Lower lobe of right lung (tissue), 2 donors: ENCODE measurements at regions not wholly inside any gene's neighbourhood (a gene's known extent, or its start where the extent isn't known, plus 50 kb on each side); places are given as distances from the start of the nearest gene placed in this dataset.

ENCODE experiments used
- ATAC-seq, 2 donors: fragments of 200-7000 bp; cut with Tn5 transposase; one replicate each; pipeline ENCODE4 v1.9.1; 2020 to 2022; ENCODE audit warnings: mild to moderate bottlenecking in 2 of 2, moderate library complexity in 2 of 2
- DNase-seq: peaks from one replicate; pipeline ENCODE4 v3.0.0-alpha.2; 2020
- H3K27ac ChIP-seq: fragments of 200-600 bp; one replicate; pipeline ENCODE4 v1.8.0; 2022
- H3K27me3 ChIP-seq: fragments of 200-600 bp; one replicate; pipeline ENCODE4 v1.8.0; 2022; ENCODE audit warnings: low read depth
- H3K36me3 ChIP-seq: fragments of 200-600 bp; one replicate; pipeline ENCODE4 v1.8.0; 2022; ENCODE audit warnings: mild to moderate bottlenecking
- H3K4me1 ChIP-seq: fragments of 200-600 bp; one replicate; pipeline ENCODE4 v1.8.0; 2022
- H3K4me3 ChIP-seq: fragments of 200-600 bp; one replicate; pipeline ENCODE4 v1.8.0; 2022; ENCODE audit warnings: mild to moderate bottlenecking
- H3K9me3 ChIP-seq: fragments of 200-600 bp; one replicate; pipeline ENCODE4 v1.8.0; 2022
- CTCF ChIP-seq: fragments of 200-600 bp; IDR thresholded peaks from one replicate; pipeline ENCODE4 v1.8.0; 2022; ENCODE audit warnings: antibody characterized with exemption, mild to moderate bottlenecking
- intact Hi-C: fragments of 100-400 bp; cut with DNase I; formaldehyde crosslinking; loops from one replicate; pipeline ENCODE4 v1.11.0; 2022
- donor health status: DM: no; HTN: yes; CAD: no; lungs with severe emphysema.

GRCh38 chr21:16504281-16504680, 774.5 kb downstream of the USP25 start:
- Histone ChIP-seq H3K4me1 (no peaks in the 10 kb centered on the region), H3K27me3 (no peaks in the 10 kb centered on the region), H3K27ac (no peak overlapping the region), H3K36me3 (no peaks in the 10 kb centered on the region), H3K4me3 (no peak overlapping the region), H3K9me3 (no peaks in the 10 kb centered on the region)
- no peak for TF ChIP-seq CTCF
- no peak for DNase-seq
- intact Hi-C loops, result no loop called here
- no peak for ATAC-seq

- DNase-seq, result no peak
- no peak for TF ChIP-seq CTCF
- no peak for ATAC-seq
- intact Hi-C loops, result no loop called here
- no peaks in the 10 kb centered on the region for H3K4me1 ChIP-seq
- H3K27me3 ChIP-seq, result no peaks in the 10 kb centered on the region
- H3K27ac ChIP-seq, result no peak overlapping the region
- H3K36me3 ChIP-seq, result no peaks in the 10 kb centered on the region
- no peak overlapping the region for H3K4me3 ChIP-seq
- no peaks in the 10 kb centered on the region for H3K9me3 ChIP-seq
Measured at GRCh38 chr21:16504766-16505165, 775.0 kb downstream of the USP25 start.

- Histone ChIP-seq H3K27me3 (no peaks in the 10 kb centered on the region), H3K9me3 (no peaks in the 10 kb centered on the region), H3K36me3 (no peaks in the 10 kb centered on the region), H3K4me3 (no peak overlapping the region), H3K27ac (no peak overlapping the region), H3K4me1 (no peaks in the 10 kb centered on the region)
- ATAC-seq (no peak), DNase-seq (no peak)
- intact Hi-C loops, result no loop called here
- no peak for TF ChIP-seq CTCF
Measured at GRCh38 chr21:16509476-16509875, 779.7 kb downstream of the USP25 start.

GRCh38 chr21:16514316-16514715, 784.5 kb downstream of the USP25 start:
- no peak for TF ChIP-seq CTCF
- ATAC-seq, result no peak
- no peak for DNase-seq
- Histone ChIP-seq H3K4me1 (no peaks in the 10 kb centered on the region), H3K9me3 (peaks cover 5% of the 10 kb centered on the region), H3K27me3 (no peaks in the 10 kb centered on the region), H3K36me3 (no peaks in the 10 kb centered on the region), H3K27ac (no peak overlapping the region), H3K4me3 (no peak overlapping the region)
- intact Hi-C loops, result no loop called here

- H3K4me1 ChIP-seq, result no peaks in the 10 kb centered on the region
- no peak overlapping the region for H3K4me3 ChIP-seq
- peak in 1 of 2 donors; percentile 43 for ATAC-seq
- H3K36me3 ChIP-seq, result no peaks in the 10 kb centered on the region
- no peaks in the 10 kb centered on the region for H3K27me3 ChIP-seq
- no peak overlapping the region for H3K27ac ChIP-seq
- no peak for DNase-seq
- intact Hi-C loops, result no loop called here
- no peak for TF ChIP-seq CTCF
- peaks cover 5% of the 10 kb centered on the region for H3K9me3 ChIP-seq
Measured at GRCh38 chr21:16517383-16517782, 787.6 kb downstream of the USP25 start.

- Histone ChIP-seq H3K9me3 (peaks cover 5% of the 10 kb centered on the region), H3K27ac (no peak overlapping the region), H3K4me1 (no peaks in the 10 kb centered on the region), H3K27me3 (no peaks in the 10 kb centered on the region), H3K36me3 (no peaks in the 10 kb centered on the region), H3K4me3 (no peak overlapping the region)
- intact Hi-C loops, result no loop called here
- TF ChIP-seq CTCF, result no peak
- DNase-seq (no peak), ATAC-seq (no peak)
Measured at GRCh38 chr21:16519036-16519435, 789.3 kb downstream of the USP25 start.
